Transverse colon (tissue), 4 donors: ENCODE measurements at regions not wholly inside any gene's neighbourhood (a gene's known extent, or its start where the extent isn't known, plus 50 kb on each side); places are given as distances from the start of the nearest gene placed in this dataset.

Experiments
- DNase-seq: peaks from one replicate; pipeline ENCODE4 v3.0.0-alpha.2; 2019
- H3K27ac ChIP-seq, 4 donors: fragments of 200-600 bp; sonication (generic); 2 replicates each; pipeline ENCODE4 v1.5.1; 2016 to 2018; ENCODE audit warnings: inconsistent platforms in 4 of 4
- H3K27me3 ChIP-seq: fragments of 200-600 bp; sonication (generic); 2 replicates; pipeline ENCODE4 v1.5.1; 2017; ENCODE audit warnings: inconsistent platforms
- H3K36me3 ChIP-seq, 4 donors: fragments of 200-600 bp; sonication (generic); 2 replicates each; pipeline ENCODE4 v1.5.1; 2017 to 2019; ENCODE audit warnings: inconsistent platforms in 4 of 4
- H3K4me1 ChIP-seq, 4 donors: fragments of 200-600 bp; sonication (generic); 2 replicates each; pipeline ENCODE4 v1.5.1; 2017 to 2020; ENCODE audit warnings: inconsistent platforms in 4 of 4
- H3K4me3 ChIP-seq, 4 donors: fragments of 200-600 bp; sonication (generic); 1 replicate in 1 of 4; 2 replicates in 3 of 4; pipeline versions ENCODE4 v1.5.1 to v1.6.1; 2017 to 2019; ENCODE audit warnings: inconsistent platforms in 4 of 4
- H3K9me3 ChIP-seq, 2 donors: fragments of 200-600 bp; sonication (generic); 2 replicates each; pipeline ENCODE4 v1.5.1; 2017 to 2019; ENCODE audit warnings: inconsistent platforms in 2 of 2
- EP300 ChIP-seq: sonication (generic); formaldehyde crosslinking; IDR thresholded peaks from one replicate; pipeline ENCODE4 v1.6.1; 2017; ENCODE audit warnings: antibody characterized with exemption, low read depth
- POLR2A ChIP-seq: fragments of 450-650 bp; IDR thresholded peaks from one replicate; pipeline ENCODE4 v1.6.1; 2016; ENCODE audit warnings: antibody characterized with exemption, mild to moderate bottlenecking, moderate library complexity
- POLR2AphosphoS5 ChIP-seq, 3 donors: sonication (generic); formaldehyde crosslinking; IDR thresholded peaks; one replicate each; pipeline ENCODE4 v1.6.1; 2016; ENCODE audit warnings: antibody characterized with exemption in 3 of 3
- WGBS, 2 donors: methylation state at CpG; one replicate each; pipeline ENCODE4 v1.1.5; 2018; ENCODE audit warnings: low coverage in 1 of 2; 5-methylcytosine and 5-hydroxymethylcytosine counted together
- in situ Hi-C, 4 donors: fragments of 200-750 bp; cut with MboI; loops; one replicate each; pipeline versions ENCODE4 v1.15.0 to v1.15.1; 2017; ENCODE audit warnings: low sequenced_read_pairs in 3 of 4, low pct_ligation_motif_present in 1 of 4, low pct_unique_long_range_greater_than_20kb in 1 of 4
- intact Hi-C: fragments of 100-400 bp; cut with DNase I; formaldehyde crosslinking; loops from one replicate; pipeline ENCODE4 v1.15.1; 2023; ENCODE audit warnings: low total_unique reads
- TF ChIP-seq, protein P1 (sequence below), 5 experiments: fragments of 200-600 bp in 3 of 5; fragments of 450-650 bp in 2 of 5; sonication (generic) in 3 of 5; IDR thresholded peaks; 1 replicate in 2 of 5; 2 replicates in 3 of 5; pipeline ENCODE4 v1.5.1; 2016 to 2017; ENCODE audit warnings: antibody characterized with exemption in 5 of 5, inconsistent platforms in 3 of 5, mild to moderate bottlenecking in 2 of 5, moderate library complexity in 1 of 5

DNA sequence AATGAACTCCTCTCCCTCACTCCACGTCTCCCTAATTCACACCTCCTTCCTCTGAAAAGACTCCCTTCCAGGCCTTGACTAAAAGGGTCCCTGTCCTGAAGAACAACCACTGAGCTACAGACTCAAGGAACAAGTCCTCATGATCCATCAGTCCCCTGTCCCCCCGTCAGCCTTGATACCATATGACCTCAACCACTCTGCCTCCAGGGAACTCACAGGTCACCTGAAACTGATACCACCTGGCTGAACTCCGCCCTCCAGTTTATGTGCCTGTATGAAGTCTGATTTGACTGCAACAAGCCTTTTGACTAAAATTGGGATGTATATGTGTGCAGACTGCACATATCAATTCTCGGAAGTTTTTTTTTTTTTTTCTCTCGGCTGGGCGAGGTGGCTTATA lies 88.7 kb downstream of the UGCG start:
- DNase-seq = no peak
- Histone ChIP-seq H3K36me3 (no peaks in the 10 kb centered on the region), H3K4me3 (no peak overlapping the region), H3K9me3 (no peaks in the 10 kb centered on the region), H3K4me1 (peaks cover 0 to 11% (median 0%) of the 10 kb centered on the region in 4 donors), H3K27ac (no peak overlapping the region), H3K27me3 (no peaks in the 10 kb centered on the region)
- TF ChIP-seq EP300 = no peak
- TF ChIP-seq POLR2A = no peak
- TF ChIP-seq, protein P1, sequence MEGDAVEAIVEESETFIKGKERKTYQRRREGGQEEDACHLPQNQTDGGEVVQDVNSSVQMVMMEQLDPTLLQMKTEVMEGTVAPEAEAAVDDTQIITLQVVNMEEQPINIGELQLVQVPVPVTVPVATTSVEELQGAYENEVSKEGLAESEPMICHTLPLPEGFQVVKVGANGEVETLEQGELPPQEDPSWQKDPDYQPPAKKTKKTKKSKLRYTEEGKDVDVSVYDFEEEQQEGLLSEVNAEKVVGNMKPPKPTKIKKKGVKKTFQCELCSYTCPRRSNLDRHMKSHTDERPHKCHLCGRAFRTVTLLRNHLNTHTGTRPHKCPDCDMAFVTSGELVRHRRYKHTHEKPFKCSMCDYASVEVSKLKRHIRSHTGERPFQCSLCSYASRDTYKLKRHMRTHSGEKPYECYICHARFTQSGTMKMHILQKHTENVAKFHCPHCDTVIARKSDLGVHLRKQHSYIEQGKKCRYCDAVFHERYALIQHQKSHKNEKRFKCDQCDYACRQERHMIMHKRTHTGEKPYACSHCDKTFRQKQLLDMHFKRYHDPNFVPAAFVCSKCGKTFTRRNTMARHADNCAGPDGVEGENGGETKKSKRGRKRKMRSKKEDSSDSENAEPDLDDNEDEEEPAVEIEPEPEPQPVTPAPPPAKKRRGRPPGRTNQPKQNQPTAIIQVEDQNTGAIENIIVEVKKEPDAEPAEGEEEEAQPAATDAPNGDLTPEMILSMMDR (IDR thresholded peaks at IDR 0.05) = no peak
- TF ChIP-seq POLR2AphosphoS5 (IDR thresholded peaks at IDR 0.05) = no peak
- in situ Hi-C loops = no loop called here
- intact Hi-C loops = no loop called here
- 76 to 80% methylated on average over 6 of the region's 6 CpGs for WGBS, 2 donors

GRCh38 chr9:111986035-111986556 lies 89.5 kb downstream of the UGCG start:
- H3K4me3 ChIP-seq = no peak overlapping the region
- H3K27ac ChIP-seq = peak overlapping the region in 3 of 4 donors; percentile 12 to 36 (median 21)
- H3K27me3 ChIP-seq = no peaks in the 10 kb centered on the region
- WGBS, 2 donors = 55 to 56% methylated on average over 5 to 6 of the region's 6 CpGs
- DNase-seq = no peak
- TF ChIP-seq POLR2AphosphoS5 (IDR thresholded peaks at IDR 0.05) (peak in 1 of 3 donors; percentile 30), POLR2A (no peak)
- in situ Hi-C loops = no loop called here
- no peaks in the 10 kb centered on the region for H3K36me3 ChIP-seq
- intact Hi-C loops = no loop called here
- peaks cover 0 to 5% of the 10 kb centered on the region in 2 donors for H3K9me3 ChIP-seq
- H3K4me1 ChIP-seq = peaks cover 0 to 11% (median 0%) of the 10 kb centered on the region in 4 donors
